Naive B cell (primary cell): ENCODE measurements at regions not wholly inside any gene's neighbourhood (a gene's known extent, or its start where the extent isn't known, plus 50 kb on each side); places are given as distances from the start of the nearest gene placed in this dataset.

Source experiments
- ATAC-seq, 2 donors: fragments of 150-1000 bp; cut with Tn5 transposase; 2 replicates each; pipeline ENCODE4 v1.10.0; 2021; ENCODE audit warnings: low read depth in 2 of 2, mild to moderate bottlenecking in 2 of 2, moderate library complexity in 2 of 2
- DNase-seq: peaks from one replicate; pipeline ENCODE4 v3.0.0; 2022
- H3K27ac Mint-ChIP-seq, 6 donors: one replicate each; pipeline ENCODE4 v1.8.0; 2020 to 2022; ENCODE audit warnings: mild to moderate bottlenecking in 6 of 6, mixed read lengths in 6 of 6, moderate library complexity in 5 of 6, inconsistent platforms in 2 of 6
- H3K27me3 Mint-ChIP-seq, 3 donors: one replicate each; pipeline ENCODE4 v1.8.0; 2021 to 2022; ENCODE audit warnings: mixed read lengths in 3 of 3, mild to moderate bottlenecking in 1 of 3
- H3K36me3 Mint-ChIP-seq, 2 donors: one replicate each; pipeline ENCODE4 v1.8.0; 2020 to 2022; ENCODE audit warnings: mixed read lengths in 2 of 2, inconsistent platforms in 1 of 2, mild to moderate bottlenecking in 1 of 2
- H3K4me1 Mint-ChIP-seq, 3 donors: one replicate each; pipeline ENCODE4 v1.8.0; 2020 to 2022; ENCODE audit warnings: mixed read lengths in 3 of 3, inconsistent platforms in 1 of 3, mild to moderate bottlenecking in 1 of 3, moderate library complexity in 1 of 3
- H3K4me3 Mint-ChIP-seq, 8 donors: one replicate each; pipeline ENCODE4 v1.8.0; 2020 to 2022; ENCODE audit warnings: mild to moderate bottlenecking in 8 of 8, mixed read lengths in 8 of 8, moderate library complexity in 8 of 8, inconsistent platforms in 2 of 8
- H3K9me3 Mint-ChIP-seq, 7 donors: one replicate each; pipeline ENCODE4 v1.8.0; 2020 to 2022; ENCODE audit warnings: mixed read lengths in 7 of 7, mild to moderate bottlenecking in 5 of 7, inconsistent platforms in 2 of 7, moderate library complexity in 1 of 7

DNA sequence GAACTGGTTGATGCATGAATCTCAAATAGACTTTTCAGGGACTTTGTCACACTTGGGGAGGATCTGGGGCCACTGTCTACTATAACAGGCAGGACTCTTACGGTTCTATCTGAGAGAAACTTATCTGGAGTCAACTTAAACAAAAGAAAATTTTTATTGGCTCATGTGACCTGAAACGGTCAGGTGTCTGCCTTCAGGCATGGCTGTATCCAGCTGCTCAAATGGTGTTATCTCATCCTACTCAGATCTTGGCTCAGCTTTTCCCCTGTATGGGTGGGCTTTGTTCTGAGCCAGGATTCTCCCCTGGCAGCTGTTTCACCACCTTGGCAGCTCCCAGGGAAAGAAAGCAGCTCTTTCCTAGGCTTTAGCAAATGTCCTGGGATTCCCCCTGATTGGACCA lies 183.2 kb upstream of the MYL2 start:
- ATAC-seq (no peak), DNase-seq (no peak)
- Mint-ChIP-seq H3K4me3 (no peak overlapping the region), H3K9me3 (peaks cover 0 to 6% (median 3%) of the 10 kb centered on the region in 7 donors), H3K27ac (peak overlapping the region in 1 of 6 donors; percentile 39), H3K4me1 (peaks cover 8 to 11% (median 10%) of the 10 kb centered on the region in 3 donors), H3K27me3 (peaks cover 0 to 15% (median 12%) of the 10 kb centered on the region in 3 donors), H3K36me3 (peaks cover 0 to 8% of the 10 kb centered on the region in 2 donors)

GRCh38 chr12:111102102-111102739 lies 181.8 kb upstream of the MYL2 start:
- no peak overlapping the region for H3K4me3 Mint-ChIP-seq
- peaks cover 8 to 20% (median 15%) of the 10 kb centered on the region in 3 donors for H3K4me1 Mint-ChIP-seq
- DNase-seq (no peak), ATAC-seq (no peak)
- peaks cover 4 to 8% (median 8%) of the 10 kb centered on the region in 3 donors for H3K27me3 Mint-ChIP-seq
- peaks cover 0 to 8% of the 10 kb centered on the region in 2 donors for H3K36me3 Mint-ChIP-seq
- no peak overlapping the region for H3K27ac Mint-ChIP-seq
- peaks cover 0 to 6% (median 2%) of the 10 kb centered on the region in 7 donors for H3K9me3 Mint-ChIP-seq

- H3K27me3 Mint-ChIP-seq, result peaks cover 4 to 8% (median 4%) of the 10 kb centered on the region in 3 donors
- peaks cover 0 to 6% (median 0%) of the 10 kb centered on the region in 7 donors for H3K9me3 Mint-ChIP-seq
- no peak for ATAC-seq
- H3K36me3 Mint-ChIP-seq, result peaks cover 0 to 8% of the 10 kb centered on the region in 2 donors
- H3K4me3 Mint-ChIP-seq, result no peak overlapping the region
- DNase-seq, result no peak
- H3K4me1 Mint-ChIP-seq, result peaks cover 8 to 20% (median 15%) of the 10 kb centered on the region in 3 donors
- no peak overlapping the region for H3K27ac Mint-ChIP-seq
Observed at GRCh38 chr12:111101003-111101402, 180.6 kb upstream of the MYL2 start.

DNA sequence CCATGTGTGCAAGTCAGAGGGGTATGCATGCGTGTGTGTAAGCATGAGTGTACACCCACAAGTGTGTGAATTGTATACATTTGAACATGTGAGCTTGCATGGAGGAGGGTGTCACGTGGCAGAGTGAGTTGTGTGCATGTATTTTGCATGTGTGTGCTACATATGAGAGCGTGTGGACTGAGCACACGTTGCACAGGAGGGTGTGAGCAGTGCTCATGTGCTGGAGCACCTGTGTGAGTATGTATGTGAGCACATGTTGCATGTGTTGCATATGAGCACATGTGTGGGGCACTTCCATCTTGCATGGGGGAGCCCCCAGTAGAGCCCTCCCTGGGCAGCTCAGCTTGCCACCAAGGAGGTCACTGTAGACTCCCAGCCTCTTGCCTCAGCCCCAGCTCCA lies 180.2 kb upstream of the MYL2 start:
- Mint-ChIP-seq H3K27ac (no peak overlapping the region), H3K4me3 (no peak overlapping the region), H3K9me3 (peaks cover 0 to 6% (median 0%) of the 10 kb centered on the region in 7 donors), H3K27me3 (peaks cover 4 to 8% (median 4%) of the 10 kb centered on the region in 3 donors), H3K4me1 (peaks cover 8 to 20% (median 15%) of the 10 kb centered on the region in 3 donors), H3K36me3 (peaks cover 0 to 8% of the 10 kb centered on the region in 2 donors)
- ATAC-seq (no peak), DNase-seq (no peak)

DNA sequence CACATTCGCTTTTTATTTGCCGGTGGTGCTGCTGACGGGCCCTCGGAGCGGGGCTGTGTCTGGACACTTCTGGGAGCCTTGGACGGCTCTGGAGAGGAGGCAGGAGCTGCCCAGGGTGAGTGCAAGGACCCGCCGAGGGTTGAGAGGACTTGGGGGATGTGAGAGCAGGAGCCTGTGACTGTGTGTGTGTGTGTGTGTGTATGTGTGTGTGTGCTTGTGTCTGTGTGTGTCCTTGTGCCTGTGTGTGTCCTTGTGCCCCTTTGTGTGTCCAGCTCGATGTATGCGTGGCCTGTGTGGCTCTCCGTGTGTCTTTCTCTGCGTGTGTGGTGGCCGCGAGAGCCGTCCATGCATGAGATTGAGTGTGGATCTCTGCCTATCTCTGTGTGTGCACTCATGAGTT lies 179.6 kb upstream of the MYL2 start:
- H3K36me3 Mint-ChIP-seq, result peaks cover 0 to 8% of the 10 kb centered on the region in 2 donors
- peaks cover 8 to 20% (median 16%) of the 10 kb centered on the region in 3 donors for H3K4me1 Mint-ChIP-seq
- H3K27ac Mint-ChIP-seq, result no peak overlapping the region
- ATAC-seq (no peak), DNase-seq (no peak)
- H3K4me3 Mint-ChIP-seq, result no peak overlapping the region
- peaks cover 0 to 6% (median 0%) of the 10 kb centered on the region in 7 donors for H3K9me3 Mint-ChIP-seq
- H3K27me3 Mint-ChIP-seq, result peaks cover 4 to 8% (median 4%) of the 10 kb centered on the region in 3 donors

GRCh38 chr12:111099186-111099585 lies 178.8 kb upstream of the MYL2 start:
- ATAC-seq, result no peak
- DNase-seq, result no peak
- Mint-ChIP-seq H3K4me3 (peak overlapping the region in 1 of 8 donors; percentile 0), H3K36me3 (peaks cover 0 to 6% of the 10 kb centered on the region in 2 donors), H3K4me1 (peaks cover 8 to 20% (median 19%) of the 10 kb centered on the region in 3 donors), H3K9me3 (peaks cover 0 to 6% (median 0%) of the 10 kb centered on the region in 7 donors), H3K27me3 (peaks cover 4 to 7% (median 4%) of the 10 kb centered on the region in 3 donors), H3K27ac (peak overlapping the region in 3 of 6 donors; percentile 42 to 60 (median 52))

GRCh38 chr12:111094157-111095010 lies 174.0 kb upstream of the MYL2 start:
- no peak for ATAC-seq
- H3K4me1 Mint-ChIP-seq, result peaks cover 25 to 50% (median 37%) of the 10 kb centered on the region in 3 donors
- H3K36me3 Mint-ChIP-seq, result no peaks in the 10 kb centered on the region
- no peak overlapping the region for H3K27ac Mint-ChIP-seq
- H3K27me3 Mint-ChIP-seq, result peaks cover 0 to 8% (median 4%) of the 10 kb centered on the region in 3 donors
- no peaks in the 10 kb centered on the region for H3K9me3 Mint-ChIP-seq
- DNase-seq, result no peak
- H3K4me3 Mint-ChIP-seq, result peak overlapping the region in 1 of 8 donors; percentile 13

DNA sequence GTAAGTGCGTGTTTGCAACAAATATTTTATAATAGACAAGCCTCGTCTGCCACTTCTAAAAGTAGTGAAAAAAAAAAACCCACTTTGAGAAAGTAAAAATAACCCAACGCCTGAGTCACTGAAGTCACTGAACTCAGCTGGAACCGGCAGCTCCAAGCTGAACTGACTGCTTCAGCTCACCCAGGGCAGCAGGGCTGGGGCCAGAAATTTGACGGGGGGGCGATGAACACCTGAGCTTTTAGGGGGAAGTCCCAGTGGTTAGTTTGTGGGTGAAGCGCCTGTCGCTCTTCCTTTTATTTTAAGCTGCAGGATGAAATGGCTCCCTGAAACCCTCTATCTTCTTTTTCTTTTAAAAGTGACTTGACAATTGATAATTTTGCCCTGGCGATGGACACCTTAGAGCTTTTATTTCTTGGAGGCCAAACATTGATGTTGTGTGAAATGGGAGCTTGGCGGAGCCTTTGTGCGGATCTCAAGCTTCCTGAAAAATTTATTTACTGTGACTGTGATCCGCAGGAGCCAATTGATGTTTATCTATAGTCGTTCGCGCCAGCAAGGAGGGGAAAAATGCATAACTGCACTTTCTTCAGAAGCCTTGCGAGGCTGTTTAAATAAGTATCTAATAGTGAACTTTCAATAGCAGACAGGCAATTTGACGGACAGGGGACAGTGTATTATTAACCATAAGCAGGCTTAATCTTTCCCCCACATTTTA lies 173.2 kb upstream of the MYL2 start:
- peaks cover 0 to 10% (median 4%) of the 10 kb centered on the region in 3 donors for H3K27me3 Mint-ChIP-seq
- H3K27ac Mint-ChIP-seq, result peak overlapping the region in 3 of 6 donors; percentile 8 to 66 (median 12)
- no peaks in the 10 kb centered on the region for H3K9me3 Mint-ChIP-seq
- H3K36me3 Mint-ChIP-seq, result no peaks in the 10 kb centered on the region
- H3K4me3 Mint-ChIP-seq, result peak overlapping the region in 7 of 8 donors; percentile 28 to 69 (median 42)
- H3K4me1 Mint-ChIP-seq, result peaks cover 20 to 44% (median 32%) of the 10 kb centered on the region in 3 donors
- ATAC-seq, result peak; percentile 90 to 93
- DNase-seq, result peak; percentile 49

- Mint-ChIP-seq H3K27ac (peak overlapping the region in 1 of 6 donors; percentile 67), H3K4me3 (peak overlapping the region in 1 of 8 donors; percentile 3), H3K4me1 (peaks cover 23 to 42% (median 23%) of the 10 kb centered on the region in 3 donors), H3K36me3 (no peaks in the 10 kb centered on the region), H3K9me3 (no peaks in the 10 kb centered on the region), H3K27me3 (peaks cover 0 to 10% (median 8%) of the 10 kb centered on the region in 3 donors)
- ATAC-seq (no peak), DNase-seq (no peak)
Observed at GRCh38 chr12:111091051-111091450, 170.7 kb upstream of the MYL2 start.

DNA sequence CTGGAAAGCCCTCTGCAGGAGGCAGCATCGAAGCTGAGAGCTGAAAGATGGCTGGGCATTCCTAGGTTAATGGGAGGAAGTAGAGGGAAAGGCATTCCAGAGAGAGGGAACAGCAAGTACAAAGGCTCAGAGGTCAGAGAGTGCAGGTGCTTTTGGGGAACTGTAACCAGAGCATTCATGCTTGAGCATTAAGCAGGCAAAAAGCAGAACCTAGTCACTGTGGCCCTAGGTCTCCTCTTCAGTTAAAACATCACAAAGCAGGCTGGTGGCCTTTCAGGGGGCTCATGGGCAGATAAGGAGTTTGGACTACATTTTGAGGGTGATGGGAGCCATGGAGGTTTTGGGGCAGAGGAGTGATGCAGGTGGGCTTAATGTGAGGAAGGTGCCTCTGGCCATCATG lies 169.2 kb upstream of the MYL2 start:
- H3K4me3 Mint-ChIP-seq, result peak overlapping the region in 1 of 8 donors; percentile 26
- no peaks in the 10 kb centered on the region for H3K9me3 Mint-ChIP-seq
- peaks cover 0 to 10% (median 8%) of the 10 kb centered on the region in 3 donors for H3K27me3 Mint-ChIP-seq
- peaks cover 23 to 39% (median 23%) of the 10 kb centered on the region in 3 donors for H3K4me1 Mint-ChIP-seq
- no peaks in the 10 kb centered on the region for H3K36me3 Mint-ChIP-seq
- peak overlapping the region in 1 of 6 donors; percentile 49 for H3K27ac Mint-ChIP-seq
- ATAC-seq (no peak), DNase-seq (no peak)

GRCh38 chr12:111088409-111088808 lies 168.0 kb upstream of the MYL2 start:
- peaks cover 17 to 36% (median 23%) of the 10 kb centered on the region in 3 donors for H3K4me1 Mint-ChIP-seq
- H3K4me3 Mint-ChIP-seq, result no peak overlapping the region
- H3K27ac Mint-ChIP-seq, result no peak overlapping the region
- no peak for ATAC-seq
- H3K9me3 Mint-ChIP-seq, result no peaks in the 10 kb centered on the region
- H3K36me3 Mint-ChIP-seq, result no peaks in the 10 kb centered on the region
- H3K27me3 Mint-ChIP-seq, result peaks cover 2 to 11% (median 6%) of the 10 kb centered on the region in 3 donors
- DNase-seq, result no peak

- Mint-ChIP-seq H3K27ac (no peak overlapping the region), H3K9me3 (no peaks in the 10 kb centered on the region)
- no peak for ATAC-seq
Observed at GRCh38 chr12:111086947-111087700, 166.7 kb upstream of the MYL2 start.

More at GRCh38 chr12:111086947-111087700, 166.7 kb upstream of the MYL2 start:
- no peak for DNase-seq
- Mint-ChIP-seq H3K36me3 (no peaks in the 10 kb centered on the region), H3K4me1 (peaks cover 11 to 26% (median 26%) of the 10 kb centered on the region in 3 donors), H3K4me3 (no peak overlapping the region), H3K27me3 (peaks cover 6 to 23% (median 14%) of the 10 kb centered on the region in 3 donors)
